ENCODE measurements at regions not wholly inside any gene's neighbourhood (a gene's known extent, or its start where the extent isn't known, plus 50 kb on each side); places are given as distances from the start of the nearest gene placed in this dataset.

DNA sequence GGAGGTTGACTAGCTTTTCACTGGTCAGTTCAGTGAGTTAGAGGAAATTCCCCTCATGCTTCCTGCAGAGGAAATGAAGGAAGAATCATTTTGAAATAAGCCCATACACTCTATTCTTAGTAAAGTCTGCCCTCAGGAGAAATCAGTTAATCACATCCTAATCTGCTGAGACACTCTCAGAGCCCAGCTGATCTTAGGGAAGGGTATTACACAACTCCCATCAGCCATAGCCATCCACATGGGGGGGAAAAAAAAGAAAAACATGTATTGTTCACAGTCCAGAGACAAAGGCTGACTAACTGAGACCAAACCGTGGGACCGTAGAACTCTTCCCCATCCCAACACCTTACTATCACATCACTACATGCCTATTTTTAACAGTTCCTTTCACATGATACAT is 722.3 kb downstream of the CDH8 start:
- TF ChIP-seq EZH2phosphoT487 (IDR thresholded peaks at IDR 0.05; ENCODE audit: borderline replicate concordance, low read length), result no peak
- TF ChIP-seq, protein P1, sequence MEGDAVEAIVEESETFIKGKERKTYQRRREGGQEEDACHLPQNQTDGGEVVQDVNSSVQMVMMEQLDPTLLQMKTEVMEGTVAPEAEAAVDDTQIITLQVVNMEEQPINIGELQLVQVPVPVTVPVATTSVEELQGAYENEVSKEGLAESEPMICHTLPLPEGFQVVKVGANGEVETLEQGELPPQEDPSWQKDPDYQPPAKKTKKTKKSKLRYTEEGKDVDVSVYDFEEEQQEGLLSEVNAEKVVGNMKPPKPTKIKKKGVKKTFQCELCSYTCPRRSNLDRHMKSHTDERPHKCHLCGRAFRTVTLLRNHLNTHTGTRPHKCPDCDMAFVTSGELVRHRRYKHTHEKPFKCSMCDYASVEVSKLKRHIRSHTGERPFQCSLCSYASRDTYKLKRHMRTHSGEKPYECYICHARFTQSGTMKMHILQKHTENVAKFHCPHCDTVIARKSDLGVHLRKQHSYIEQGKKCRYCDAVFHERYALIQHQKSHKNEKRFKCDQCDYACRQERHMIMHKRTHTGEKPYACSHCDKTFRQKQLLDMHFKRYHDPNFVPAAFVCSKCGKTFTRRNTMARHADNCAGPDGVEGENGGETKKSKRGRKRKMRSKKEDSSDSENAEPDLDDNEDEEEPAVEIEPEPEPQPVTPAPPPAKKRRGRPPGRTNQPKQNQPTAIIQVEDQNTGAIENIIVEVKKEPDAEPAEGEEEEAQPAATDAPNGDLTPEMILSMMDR (IDR thresholded peaks at IDR 0.05; ENCODE audit: low read depth, low read length, poor library complexity, severe bottlenecking), result no peak

Measured in DOHH2 (cell line).